ENCODE measurements at regions not wholly inside any gene's neighbourhood (a gene's known extent, or its start where the extent isn't known, plus 50 kb on each side); places are given as distances from the start of the nearest gene placed in this dataset.

- no peak overlapping the region for H3K4me3 ChIP-seq (ENCODE audit: low read length)
Measured at GRCh38 chr2:66748939-66749338, 314.0 kb downstream of the MEIS1 start.

DNA sequence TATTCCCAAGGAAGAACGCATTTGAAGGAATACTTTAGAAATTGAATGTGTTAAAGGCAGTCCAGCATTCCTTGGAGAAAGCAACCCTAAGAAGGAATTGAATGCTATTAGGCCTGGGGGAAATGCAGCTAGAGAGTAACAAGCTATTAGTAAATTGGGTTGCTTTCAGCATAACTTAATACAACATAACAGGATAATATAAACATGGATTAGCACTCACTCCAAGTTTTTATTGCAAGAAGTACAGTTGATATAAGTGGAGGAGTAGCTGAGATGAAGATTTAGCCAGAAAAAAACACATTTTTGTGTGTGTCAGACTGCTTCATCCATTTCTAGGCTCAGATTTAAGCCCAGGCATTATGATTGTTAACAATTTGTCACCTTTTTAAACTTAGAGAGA, 314.6 kb downstream of the MEIS1 start:
- no peaks in the 10 kb centered on the region for H3K9me3 ChIP-seq (ENCODE audit: low read length)
- H3K36me3 ChIP-seq (ENCODE audit: insufficient read depth, low read length): no peaks in the 10 kb centered on the region
- H3K9ac ChIP-seq (ENCODE audit: low read length): no peak overlapping the region
- no peaks in the 10 kb centered on the region for H4K20me1 ChIP-seq (ENCODE audit: insufficient read depth)
- H3K4me3 ChIP-seq (ENCODE audit: low read length): no peak overlapping the region
- H3K27ac ChIP-seq (ENCODE audit: low read length): no peak overlapping the region
- no peak overlapping the region for H3K4me2 ChIP-seq (ENCODE audit: low read length)
- no peak for TF ChIP-seq EP300 (conservative IDR thresholded peaks at IDR 0.05; ENCODE audit: poor library complexity, severe bottlenecking)
- TF ChIP-seq EZH2 (IDR thresholded peaks at IDR 0.05; ENCODE audit: borderline replicate concordance, insufficient read depth, low read length, poor library complexity, severe bottlenecking): no peak
- TF ChIP-seq, protein P1, sequence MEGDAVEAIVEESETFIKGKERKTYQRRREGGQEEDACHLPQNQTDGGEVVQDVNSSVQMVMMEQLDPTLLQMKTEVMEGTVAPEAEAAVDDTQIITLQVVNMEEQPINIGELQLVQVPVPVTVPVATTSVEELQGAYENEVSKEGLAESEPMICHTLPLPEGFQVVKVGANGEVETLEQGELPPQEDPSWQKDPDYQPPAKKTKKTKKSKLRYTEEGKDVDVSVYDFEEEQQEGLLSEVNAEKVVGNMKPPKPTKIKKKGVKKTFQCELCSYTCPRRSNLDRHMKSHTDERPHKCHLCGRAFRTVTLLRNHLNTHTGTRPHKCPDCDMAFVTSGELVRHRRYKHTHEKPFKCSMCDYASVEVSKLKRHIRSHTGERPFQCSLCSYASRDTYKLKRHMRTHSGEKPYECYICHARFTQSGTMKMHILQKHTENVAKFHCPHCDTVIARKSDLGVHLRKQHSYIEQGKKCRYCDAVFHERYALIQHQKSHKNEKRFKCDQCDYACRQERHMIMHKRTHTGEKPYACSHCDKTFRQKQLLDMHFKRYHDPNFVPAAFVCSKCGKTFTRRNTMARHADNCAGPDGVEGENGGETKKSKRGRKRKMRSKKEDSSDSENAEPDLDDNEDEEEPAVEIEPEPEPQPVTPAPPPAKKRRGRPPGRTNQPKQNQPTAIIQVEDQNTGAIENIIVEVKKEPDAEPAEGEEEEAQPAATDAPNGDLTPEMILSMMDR (IDR thresholded peaks at IDR 0.05; ENCODE audit: poor library complexity, severe bottlenecking): no peak
- no peak for TF ChIP-seq MXI1 (conservative IDR thresholded peaks at IDR 0.05; ENCODE audit: poor library complexity, severe bottlenecking)
- no peak for TF ChIP-seq SMC3 (conservative IDR thresholded peaks at IDR 0.05; ENCODE audit: poor library complexity)
- no peak for TF ChIP-seq POLR2AphosphoS5 (IDR thresholded peaks at IDR 0.05)
- no peak for TF ChIP-seq REST (IDR thresholded peaks at IDR 0.05; ENCODE audit: borderline replicate concordance)
- TF ChIP-seq RAD21 (conservative IDR thresholded peaks at IDR 0.05): no peak
- no peaks in the 10 kb centered on the region for H3K27me3 ChIP-seq (ENCODE audit: insufficient read depth, low read depth, low read length)
- no peaks in the 10 kb centered on the region for H3F3A ChIP-seq (ENCODE audit: insufficient read depth, low read length, poor library complexity, severe bottlenecking)
- no peaks in the 10 kb centered on the region for H3K79me2 ChIP-seq (replicated peaks; ENCODE audit: insufficient read depth, low read length)
- no peak overlapping the region for H2AFZ ChIP-seq (ENCODE audit: low read depth, low read length)
- no peaks in the 10 kb centered on the region for H3K9me2 ChIP-seq (ENCODE audit: insufficient read depth, low read length)

More at GRCh38 chr2:66748939-66749338, 314.0 kb downstream of the MEIS1 start:
- H3F3A ChIP-seq (ENCODE audit: insufficient read depth, low read length, poor library complexity, severe bottlenecking): no peaks in the 10 kb centered on the region
- no peaks in the 10 kb centered on the region for H3K9me3 ChIP-seq (ENCODE audit: low read length)
- no peak overlapping the region for H2AFZ ChIP-seq (ENCODE audit: low read depth, low read length)
- no peak overlapping the region for H3K9ac ChIP-seq (ENCODE audit: low read length)
- H3K4me2 ChIP-seq (ENCODE audit: low read length): no peak overlapping the region
- H3K27me3 ChIP-seq (ENCODE audit: insufficient read depth, low read depth, low read length): no peaks in the 10 kb centered on the region
- no peaks in the 10 kb centered on the region for H4K20me1 ChIP-seq (ENCODE audit: insufficient read depth)
- H3K27ac ChIP-seq (ENCODE audit: low read length): no peak overlapping the region
- no peaks in the 10 kb centered on the region for H3K79me2 ChIP-seq (replicated peaks; ENCODE audit: insufficient read depth, low read length)
- TF ChIP-seq REST (IDR thresholded peaks at IDR 0.05; ENCODE audit: borderline replicate concordance) (no peak), EP300 (conservative IDR thresholded peaks at IDR 0.05; ENCODE audit: poor library complexity, severe bottlenecking) (no peak), TAF1 (IDR thresholded peaks at IDR 0.05; ENCODE audit: low read depth) (no peak), POLR2AphosphoS5 (IDR thresholded peaks at IDR 0.05) (no peak), MXI1 (conservative IDR thresholded peaks at IDR 0.05; ENCODE audit: poor library complexity, severe bottlenecking) (no peak), RAD21 (conservative IDR thresholded peaks at IDR 0.05) (no peak), SMC3 (conservative IDR thresholded peaks at IDR 0.05; ENCODE audit: poor library complexity) (no peak), EZH2 (IDR thresholded peaks at IDR 0.05; ENCODE audit: borderline replicate concordance, insufficient read depth, low read length, poor library complexity, severe bottlenecking) (no peak)
- TF ChIP-seq, protein P1 (IDR thresholded peaks at IDR 0.05; ENCODE audit: poor library complexity, severe bottlenecking): no peak
- H3K9me2 ChIP-seq (ENCODE audit: insufficient read depth, low read length): no peaks in the 10 kb centered on the region
- no peaks in the 10 kb centered on the region for H3K36me3 ChIP-seq (ENCODE audit: insufficient read depth, low read length)
